HG02610 (cell line): ENCODE measurements at regions not wholly inside any gene's neighbourhood (a gene's known extent, or its start where the extent isn't known, plus 50 kb on each side); places are given as distances from the start of the nearest gene placed in this dataset.

Source experiments
- ATAC-seq: cut with Tn5 transposase; IDR thresholded peaks from one replicate; pipeline ENCODE4 v1.9.1; 2021; ENCODE audit warnings: mild to moderate bottlenecking, moderate library complexity; ENCODE audit not compliant: unreplicated experiment

DNA sequence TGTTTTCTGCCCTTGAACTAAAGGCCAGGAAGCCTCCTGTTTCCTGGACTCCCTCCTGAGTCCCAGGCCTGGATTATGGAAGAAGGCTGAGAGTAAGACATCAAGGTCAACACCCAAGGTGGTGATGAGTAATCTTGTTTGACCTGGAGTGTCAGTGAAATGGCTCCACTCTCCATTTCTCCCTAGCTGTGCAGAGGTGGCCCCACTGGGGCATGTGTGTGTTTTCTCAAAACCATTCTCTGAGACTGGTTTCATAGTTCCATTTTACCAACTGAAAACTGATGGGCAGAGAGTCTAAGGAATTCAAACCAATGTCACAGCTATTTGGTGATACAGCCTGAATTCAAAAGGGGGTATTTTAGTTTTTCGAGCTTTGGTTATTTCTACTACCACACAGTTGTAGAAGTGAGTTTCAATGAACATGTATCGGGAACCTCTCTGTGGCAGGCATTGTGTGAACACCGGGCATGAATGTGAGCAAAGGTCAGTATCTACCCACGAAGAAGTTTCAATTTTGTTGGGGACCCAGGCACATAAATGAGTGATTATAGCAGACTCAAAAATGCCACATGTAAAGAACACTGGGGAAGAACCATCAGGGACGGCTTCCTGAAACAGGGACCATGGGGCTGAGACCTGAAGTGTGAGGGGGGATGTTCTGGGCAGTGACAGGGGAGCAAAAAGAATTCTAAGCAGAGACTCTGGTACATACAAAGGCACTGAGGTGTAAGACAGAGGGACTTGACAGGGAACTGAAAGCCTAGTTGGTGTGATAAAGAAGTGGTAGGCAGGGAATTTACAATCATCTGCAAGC lies 269.6 kb upstream of the KLF4 start:
- no peak for ATAC-seq

DNA sequence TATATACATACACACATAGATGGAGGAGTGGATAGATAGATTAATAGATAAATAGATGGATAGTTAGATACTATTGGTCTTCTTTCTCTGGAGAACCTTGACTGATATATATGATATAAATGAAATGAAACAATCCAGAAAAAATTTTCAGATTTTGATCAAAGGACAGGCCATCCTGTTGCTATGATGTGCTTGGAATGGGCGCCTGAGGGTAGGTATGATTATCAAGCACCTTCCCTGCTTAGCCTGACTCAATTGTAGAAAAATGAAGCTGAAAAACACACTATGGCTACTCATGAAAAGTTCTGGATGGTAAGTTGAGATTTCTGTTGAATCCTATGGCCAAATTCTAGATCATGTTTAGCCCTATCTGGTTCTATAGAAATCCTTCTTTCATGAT lies 266.5 kb upstream of the KLF4 start:
- ATAC-seq: no peak

DNA sequence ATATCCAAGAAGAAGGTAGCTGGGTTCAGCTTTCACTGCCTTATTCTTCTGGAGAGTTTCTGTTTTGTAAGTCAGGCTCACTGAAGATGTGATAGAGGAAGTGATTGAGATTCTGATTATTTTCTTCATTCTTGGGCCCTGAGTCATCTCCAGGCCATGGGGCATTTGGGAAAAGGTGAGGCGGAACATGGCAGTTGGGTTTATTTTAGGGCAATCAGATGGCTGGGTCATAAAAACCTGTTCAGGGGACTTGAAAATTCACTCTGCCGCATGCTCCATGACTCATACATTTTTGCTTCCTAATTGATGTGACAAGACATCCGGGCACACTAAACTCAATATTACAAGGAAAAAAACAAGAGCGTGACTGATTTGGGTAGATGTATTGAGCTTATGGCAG lies 265.7 kb upstream of the KLF4 start:
- no peak for ATAC-seq

DNA sequence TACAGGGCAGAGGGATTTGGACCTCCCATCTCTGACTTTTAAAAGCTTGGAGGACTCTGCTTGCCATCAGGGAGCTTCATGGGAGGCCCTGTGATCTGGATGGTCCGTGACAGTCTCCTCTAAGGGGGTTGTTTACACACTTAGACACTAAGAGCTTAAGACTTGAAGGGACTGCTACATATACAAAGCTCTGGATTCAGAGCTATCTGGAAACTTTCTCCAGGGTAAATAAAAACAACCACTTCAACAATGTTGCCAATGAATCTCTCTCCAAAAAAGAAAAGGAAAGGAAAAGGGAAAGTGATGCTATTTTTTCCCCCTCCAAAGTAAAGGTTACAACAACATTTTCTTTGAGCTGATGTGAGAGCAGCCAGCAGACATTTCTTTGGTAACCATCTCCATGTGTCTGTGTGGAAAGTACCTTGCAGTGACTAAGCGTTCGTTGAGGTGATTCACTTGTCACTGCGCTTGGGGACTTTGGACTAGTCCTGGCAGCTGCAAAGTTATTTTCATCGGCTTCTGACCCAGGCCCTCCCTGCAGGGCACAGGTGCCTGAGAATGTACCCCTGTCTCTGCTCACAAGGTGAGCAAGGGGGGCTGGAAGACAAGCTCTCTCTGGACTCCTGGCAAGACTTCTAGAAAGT lies 262.1 kb upstream of the KLF4 start:
- ATAC-seq: peak; percentile 84

- peak; percentile 6 for ATAC-seq
These were observed 261.4 kb upstream of the KLF4 start for GRCh38 chr9:107750741-107751566.

- no peak for ATAC-seq
These were observed 260.3 kb upstream of the KLF4 start for GRCh38 chr9:107749787-107750444.

- no peak for ATAC-seq
These were observed 255.3 kb upstream of the KLF4 start for GRCh38 chr9:107744873-107745272.

- ATAC-seq: no peak
These were observed 253.2 kb upstream of the KLF4 start for GRCh38 chr9:107742531-107743309.

DNA sequence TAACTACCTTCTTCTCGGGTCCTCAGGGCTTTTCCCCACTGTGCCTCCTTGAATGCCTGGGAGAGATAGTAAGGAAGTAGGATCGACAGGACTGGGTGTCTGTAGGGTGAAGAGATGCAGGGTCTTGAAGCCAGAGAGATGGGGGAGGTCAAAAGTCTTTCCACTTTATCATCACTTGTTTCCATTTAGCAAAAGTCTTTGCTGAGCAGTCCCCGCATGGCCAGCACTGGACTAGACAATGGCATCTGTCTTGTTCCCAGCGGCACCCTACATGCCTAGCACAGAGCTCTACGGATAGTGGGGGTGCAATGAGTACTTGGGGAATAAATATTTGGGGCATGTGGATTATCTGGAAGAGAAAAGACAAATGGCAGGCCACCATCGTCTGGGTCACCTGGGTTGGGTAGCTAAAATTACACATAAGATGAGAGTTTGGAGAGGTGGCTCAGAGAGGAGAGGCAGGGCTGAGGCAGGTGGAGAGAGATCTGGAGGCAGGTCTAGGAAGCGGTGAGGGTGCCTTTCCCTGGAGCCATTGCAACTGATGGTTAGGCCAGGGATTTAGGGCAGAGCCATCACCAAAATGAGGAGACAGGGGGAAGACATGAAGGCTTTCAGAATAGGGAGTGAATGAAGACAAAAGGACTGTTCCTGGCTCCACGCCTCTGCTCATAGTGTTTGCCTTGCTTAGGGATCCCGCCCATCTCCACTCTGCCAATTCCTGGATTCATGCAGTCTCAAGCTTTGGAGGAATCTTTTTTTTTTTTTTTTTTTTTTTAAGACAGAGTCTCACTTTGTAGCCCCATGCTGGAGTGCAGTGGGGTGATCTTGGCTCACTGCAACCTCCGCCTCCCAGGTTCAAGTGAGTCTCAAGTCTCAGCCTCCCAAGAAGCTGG lies 250.8 kb upstream of the KLF4 start:
- ATAC-seq: no peak

GRCh38 chr9:107739601-107740082 lies 250.1 kb upstream of the KLF4 start:
- no peak for ATAC-seq

DNA sequence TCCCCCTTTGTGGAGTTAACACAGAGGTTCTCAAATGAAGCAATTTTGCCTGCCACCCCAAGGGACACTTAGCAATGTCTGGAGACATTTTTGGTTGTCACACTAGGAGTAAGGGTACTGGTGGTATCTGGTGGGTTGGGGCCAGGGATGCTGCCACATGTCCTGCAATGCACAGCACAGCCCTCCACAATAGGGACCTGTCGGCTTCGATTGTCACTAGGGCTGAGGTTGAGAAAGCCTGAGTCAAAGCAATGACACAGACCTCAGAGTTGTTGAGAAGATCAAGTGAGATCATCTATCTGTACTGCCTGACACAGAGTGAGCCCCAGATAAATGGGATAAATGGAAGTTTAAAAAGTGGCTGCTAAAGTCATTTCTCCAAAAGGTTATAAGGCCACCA lies 249.2 kb upstream of the KLF4 start:
- ATAC-seq: no peak

GRCh38 chr9:107737987-107738743 lies 248.6 kb upstream of the KLF4 start:
- ATAC-seq: no peak

GRCh38 chr9:107737610-107737986 lies 248.0 kb upstream of the KLF4 start:
- no peak for ATAC-seq

DNA sequence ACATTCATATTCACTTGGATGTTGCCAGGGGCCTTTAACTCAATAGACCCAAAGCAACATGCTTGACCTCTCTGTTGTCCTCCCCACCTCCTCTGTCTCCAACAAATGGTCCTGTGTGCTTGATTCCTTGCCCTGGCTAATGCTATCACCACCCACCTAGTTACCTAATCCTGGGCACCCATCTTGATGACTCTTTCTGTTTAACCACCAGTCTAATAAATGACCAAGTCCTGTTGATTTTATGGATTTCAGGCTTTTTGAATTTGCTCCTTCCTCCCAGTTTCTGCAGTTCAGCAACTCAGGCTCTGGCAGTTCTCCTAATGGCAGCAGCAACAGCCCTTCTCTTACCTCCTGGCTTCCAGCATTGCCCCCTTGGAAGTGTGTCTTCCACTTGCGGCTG lies 246.3 kb upstream of the KLF4 start:
- ATAC-seq: no peak

DNA sequence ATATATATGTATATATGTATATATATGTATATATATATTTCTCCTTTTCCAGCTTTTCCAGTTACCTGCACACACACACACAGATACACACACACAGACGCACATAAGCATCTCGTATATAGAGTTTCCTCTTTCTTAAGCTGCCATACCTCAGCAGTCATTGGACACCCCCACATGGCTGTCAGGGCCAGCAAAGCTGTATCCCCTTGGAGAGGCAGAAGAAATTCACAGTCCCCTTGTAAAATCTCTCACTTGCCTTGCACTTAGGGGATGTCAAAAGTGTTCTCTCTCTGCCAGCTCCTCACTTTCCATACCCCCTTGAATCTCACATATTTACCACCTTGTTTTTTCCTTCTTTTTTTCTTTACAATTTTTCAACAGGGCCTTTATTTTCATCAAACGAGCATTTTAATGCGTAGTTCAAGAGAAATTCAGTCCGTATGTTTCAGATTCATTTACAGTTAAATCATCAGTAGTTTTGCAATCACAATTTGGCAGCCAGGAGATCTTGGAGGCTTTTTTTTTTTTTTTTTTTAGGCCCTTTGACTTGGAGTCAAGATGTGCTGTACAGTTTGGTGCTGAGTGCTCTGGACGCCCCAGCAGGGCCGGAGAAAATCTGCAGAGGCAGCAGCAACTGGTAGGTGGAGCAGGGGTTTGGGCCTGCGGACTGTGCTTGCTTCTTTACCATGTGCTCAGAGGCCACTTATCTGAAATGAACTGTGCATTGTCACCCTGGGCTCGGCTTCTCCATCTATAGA lies 244.9 kb upstream of the KLF4 start:
- no peak for ATAC-seq

DNA sequence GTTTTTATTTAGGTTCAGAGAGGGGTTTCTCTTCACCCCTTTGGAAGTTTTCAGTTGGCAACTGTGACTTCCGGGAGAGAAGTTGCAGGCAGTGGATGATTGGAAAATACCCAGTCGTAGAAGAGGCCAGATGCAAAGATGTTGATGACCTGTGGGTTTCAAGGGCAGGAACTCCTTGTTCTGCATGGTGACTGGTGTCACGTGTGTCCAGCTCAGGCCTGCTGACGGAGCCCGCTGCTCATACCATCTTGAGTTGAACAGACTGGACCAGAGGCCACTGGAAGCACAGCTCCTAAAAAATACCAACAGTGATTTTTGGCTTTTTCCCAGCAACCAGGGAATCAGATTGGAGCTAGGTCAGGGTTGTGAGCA lies 243.9 kb upstream of the KLF4 start:
- ATAC-seq: no peak

GRCh38 chr9:107732781-107733522 lies 243.4 kb upstream of the KLF4 start:
- no peak for ATAC-seq
